OCI-LY7 (cell line): ENCODE measurements at regions not wholly inside any gene's neighbourhood (a gene's known extent, or its start where the extent isn't known, plus 50 kb on each side); places are given as distances from the start of the nearest gene placed in this dataset.

Source experiments
- BruUV-seq: library from RNA; stranded (reverse); fragments of 400-500 nt; replicated peaks from 2 replicates; lab custom pipeline; 2021; lab: Mats Ljungman, UMichigan
- CTCF ChIA-PET: fragments of 300-600 bp; sonication (Branson Sonifier 250); formaldehyde crosslinking; loops from one replicate; lab custom pipeline; 2022; ENCODE audit warnings: antibody characterized with exemption; ENCODE audit not compliant: unreplicated experiment; lab: Charles Lee
- POLR2A ChIA-PET: fragments of 300-600 bp; sonication (Branson Sonifier 250); formaldehyde crosslinking; loops from one replicate; lab custom pipeline; 2022; ENCODE audit warnings: antibody characterized with exemption; lab: Charles Lee
- DNase-seq: peaks from one replicate; pipeline ENCODE4 v3.0.0-alpha.2; 2015; ENCODE audit warnings: low spot score
- H2AFZ ChIP-seq: fragments of 200-600 bp; sonication (generic), shearing (Covaris generic); 2 replicates; pipeline ENCODE4 v1.6.1; 2014; ENCODE audit warnings: mild to moderate bottlenecking, antibody characterized with exemption, low read length, moderate library complexity
- H3K27ac ChIP-seq: fragments of 200-600 bp; sonication (generic); 2 replicates; pipeline ENCODE4 v1.5.1; 2014; ENCODE audit warnings: mixed run types, low read depth, mild to moderate bottlenecking, moderate library complexity, low read length, inconsistent platforms; ENCODE audit not compliant: poor library complexity, severe bottlenecking
- H3K36me3 ChIP-seq: fragments of 200-600 bp; sonication (generic); 2 replicates; pipeline ENCODE4 v1.6.1; 2014; ENCODE audit warnings: mild to moderate bottlenecking, antibody characterized with exemption, low read length, moderate library complexity, mixed read lengths; ENCODE audit not compliant: insufficient read depth
- H3K4me1 ChIP-seq: fragments of 200-600 bp; sonication (generic); 2 replicates; pipeline ENCODE4 v1.5.1; 2014; ENCODE audit warnings: mild to moderate bottlenecking, low read length; ENCODE audit not compliant: insufficient read depth, poor library complexity, severe bottlenecking
- H3K4me2 ChIP-seq: fragments of 200-600 bp; sonication (generic); 2 replicates; pipeline ENCODE4 v1.6.1; 2014; ENCODE audit warnings: mild to moderate bottlenecking, low read length
- H3K4me3 ChIP-seq: fragments of 200-600 bp; sonication (generic); 2 replicates; pipeline ENCODE4 v1.5.1; 2014; ENCODE audit warnings: mild to moderate bottlenecking, low read depth, low read length; ENCODE audit not compliant: poor library complexity, severe bottlenecking
- H3K79me2 ChIP-seq: fragments of 200-600 bp; sonication (generic); 2 replicates; pipeline ENCODE4 v1.6.1; 2016; ENCODE audit warnings: low read depth, mild to moderate bottlenecking, low read length, moderate library complexity, mixed read lengths; ENCODE audit not compliant: insufficient read depth
- H3K9me2 ChIP-seq: fragments of 200-600 bp; sonication (generic); 2 replicates; pipeline ENCODE4 v1.6.1; 2016; ENCODE audit warnings: mild to moderate bottlenecking, low read length, mixed read lengths; ENCODE audit not compliant: insufficient read depth
- H3K9me3 ChIP-seq: fragments of 200-600 bp; sonication (generic); 2 replicates; pipeline ENCODE4 v1.6.1; 2014; ENCODE audit warnings: mild to moderate bottlenecking, mixed run types, low read length, mixed read lengths
- H4K20me1 ChIP-seq: fragments of 200-600 bp; sonication (generic); 2 replicates; pipeline ENCODE4 v1.6.1; 2014; ENCODE audit warnings: mild to moderate bottlenecking, antibody characterized with exemption, low read length, moderate library complexity, mixed read lengths; ENCODE audit not compliant: insufficient read depth
- EZH2phosphoT487 ChIP-seq: fragments of 200-600 bp; sonication (generic); IDR thresholded peaks from 2 replicates; pipeline ENCODE4 v1.6.1; 2018; ENCODE audit warnings: low read depth, borderline replicate concordance, mild to moderate bottlenecking, mixed run types, antibody characterized with exemption, low read length, moderate library complexity, mixed read lengths
- intact Hi-C: fragments of 100-400 bp; cut with micrococcal nuclease; formaldehyde crosslinking; loops from one replicate; pipeline ENCODE4 v1.10.0; 2022; ENCODE audit not compliant: unreplicated experiment
- TF ChIP-seq, protein P1 (sequence below): fragments of 200-600 bp; sonication (generic); conservative IDR thresholded peaks from 2 replicates; pipeline ENCODE4 v1.5.1; 2014; ENCODE audit warnings: mild to moderate bottlenecking, antibody characterized with exemption, low read length, moderate library complexity, mixed read lengths

- intact Hi-C loops: no loop called here
- CTCF ChIA-PET: no interaction called here
- POLR2A ChIA-PET: no interaction called here
Measured at GRCh38 chr12:28693565-28694219, 455.4 kb upstream of the FAR2 start.

DNA sequence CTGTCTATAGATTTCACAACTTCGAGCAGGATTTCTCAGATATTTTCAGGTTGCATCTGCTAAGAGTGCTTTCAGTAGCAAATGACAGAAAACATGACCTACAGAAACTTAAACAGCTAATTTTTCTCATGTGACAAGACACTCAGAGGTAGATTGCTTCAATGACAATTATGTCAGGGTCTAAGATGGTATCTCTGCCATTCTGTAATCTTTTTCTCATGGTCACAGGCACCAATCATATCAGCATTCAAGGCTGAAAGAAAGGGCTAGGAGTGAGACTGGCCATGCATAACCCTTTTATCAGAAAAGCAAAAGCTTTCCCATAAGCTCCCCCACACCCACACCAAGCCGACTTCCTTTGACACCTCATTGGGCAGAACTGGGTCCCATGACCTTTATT, 450.5 kb upstream of the FAR2 start:
- no peaks in the 10 kb centered on the region for H3K9me2 ChIP-seq
- no TSS peak for BruUV-seq
- POLR2A ChIA-PET: no interaction called here
- H3K9me3 ChIP-seq: no peaks in the 10 kb centered on the region
- H3K4me2 ChIP-seq: no peak overlapping the region
- no peak overlapping the region for H3K4me3 ChIP-seq
- no peak overlapping the region for H2AFZ ChIP-seq
- intact Hi-C loops: no loop called here
- TF ChIP-seq, protein P1, sequence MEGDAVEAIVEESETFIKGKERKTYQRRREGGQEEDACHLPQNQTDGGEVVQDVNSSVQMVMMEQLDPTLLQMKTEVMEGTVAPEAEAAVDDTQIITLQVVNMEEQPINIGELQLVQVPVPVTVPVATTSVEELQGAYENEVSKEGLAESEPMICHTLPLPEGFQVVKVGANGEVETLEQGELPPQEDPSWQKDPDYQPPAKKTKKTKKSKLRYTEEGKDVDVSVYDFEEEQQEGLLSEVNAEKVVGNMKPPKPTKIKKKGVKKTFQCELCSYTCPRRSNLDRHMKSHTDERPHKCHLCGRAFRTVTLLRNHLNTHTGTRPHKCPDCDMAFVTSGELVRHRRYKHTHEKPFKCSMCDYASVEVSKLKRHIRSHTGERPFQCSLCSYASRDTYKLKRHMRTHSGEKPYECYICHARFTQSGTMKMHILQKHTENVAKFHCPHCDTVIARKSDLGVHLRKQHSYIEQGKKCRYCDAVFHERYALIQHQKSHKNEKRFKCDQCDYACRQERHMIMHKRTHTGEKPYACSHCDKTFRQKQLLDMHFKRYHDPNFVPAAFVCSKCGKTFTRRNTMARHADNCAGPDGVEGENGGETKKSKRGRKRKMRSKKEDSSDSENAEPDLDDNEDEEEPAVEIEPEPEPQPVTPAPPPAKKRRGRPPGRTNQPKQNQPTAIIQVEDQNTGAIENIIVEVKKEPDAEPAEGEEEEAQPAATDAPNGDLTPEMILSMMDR: no peak
- no peak for TF ChIP-seq EZH2phosphoT487
- CTCF ChIA-PET: no interaction called here
- H3K27ac ChIP-seq: no peak overlapping the region
- H3K79me2 ChIP-seq: no peaks in the 10 kb centered on the region
- no peak for DNase-seq
- no peaks in the 10 kb centered on the region for H3K36me3 ChIP-seq
- H3K4me1 ChIP-seq: no peaks in the 10 kb centered on the region
- no peaks in the 10 kb centered on the region for H4K20me1 ChIP-seq

More at GRCh38 chr12:28693565-28694219, 455.4 kb upstream of the FAR2 start:
- Histone ChIP-seq H3K79me2 (no peaks in the 10 kb centered on the region), H3K4me2 (no peak overlapping the region), H3K9me3 (no peaks in the 10 kb centered on the region), H2AFZ (no peak overlapping the region), H3K9me2 (no peaks in the 10 kb centered on the region), H4K20me1 (no peaks in the 10 kb centered on the region), H3K27ac (no peak overlapping the region), H3K4me1 (no peaks in the 10 kb centered on the region), H3K4me3 (no peak overlapping the region), H3K36me3 (no peaks in the 10 kb centered on the region)
- DNase-seq: no peak
- no TSS peak for BruUV-seq
- TF ChIP-seq, protein P1: no peak
- no peak for TF ChIP-seq EZH2phosphoT487

GRCh38 chr12:28699029-28699428, 450.0 kb upstream of the FAR2 start:
- Histone ChIP-seq H3K27ac (no peak overlapping the region), H3K4me3 (no peak overlapping the region), H3K9me2 (no peaks in the 10 kb centered on the region), H3K4me1 (no peaks in the 10 kb centered on the region), H3K79me2 (no peaks in the 10 kb centered on the region), H3K4me2 (no peak overlapping the region), H3K36me3 (no peaks in the 10 kb centered on the region), H2AFZ (no peak overlapping the region), H3K9me3 (no peaks in the 10 kb centered on the region), H4K20me1 (no peaks in the 10 kb centered on the region)
- CTCF ChIA-PET: no interaction called here
- DNase-seq: no peak
- TF ChIP-seq EZH2phosphoT487: no peak
- TF ChIP-seq, protein P1: no peak
- POLR2A ChIA-PET: no interaction called here
- intact Hi-C loops: no loop called here
- no TSS peak for BruUV-seq
